Transverse colon (tissue), 3 donors: ENCODE measurements at regions not wholly inside any gene's neighbourhood (a gene's known extent, or its start where the extent isn't known, plus 50 kb on each side); places are given as distances from the start of the nearest gene placed in this dataset.

Experiments
- EP300 ChIP-seq: sonication (generic); formaldehyde crosslinking; IDR thresholded peaks from one replicate; pipeline ENCODE4 v1.6.1; 2017; ENCODE audit warnings: antibody characterized with exemption, low read depth
- TF ChIP-seq, protein P1 (sequence below), 5 experiments: fragments of 200-600 bp in 3 of 5; fragments of 450-650 bp in 2 of 5; sonication (generic) in 3 of 5; IDR thresholded peaks; 1 replicate in 2 of 5; 2 replicates in 3 of 5; pipeline ENCODE4 v1.5.1; 2016 to 2017; ENCODE audit warnings: antibody characterized with exemption in 5 of 5, inconsistent platforms in 3 of 5, mild to moderate bottlenecking in 2 of 5, moderate library complexity in 1 of 5

DNA sequence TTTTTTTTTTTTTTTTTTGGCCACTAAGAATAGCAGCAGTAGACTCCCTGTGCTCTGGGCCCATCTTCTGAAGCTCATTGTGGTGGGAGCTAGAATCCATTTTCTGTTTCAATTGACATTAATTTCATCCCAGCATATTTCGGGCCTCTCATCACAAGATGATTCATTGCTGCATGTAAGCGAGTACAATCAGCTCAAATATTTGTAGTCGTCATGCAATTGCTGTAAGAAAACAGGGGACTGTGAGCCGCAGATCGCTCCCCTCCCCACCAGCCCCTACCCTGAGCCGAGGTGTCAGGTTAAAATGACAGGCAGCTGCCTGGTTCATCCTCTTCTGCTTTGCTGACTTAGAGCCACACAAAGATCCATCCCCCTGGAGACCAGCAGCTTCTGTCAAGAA lies 358.8 kb upstream of the CDH5 start:
- TF ChIP-seq, protein P1, sequence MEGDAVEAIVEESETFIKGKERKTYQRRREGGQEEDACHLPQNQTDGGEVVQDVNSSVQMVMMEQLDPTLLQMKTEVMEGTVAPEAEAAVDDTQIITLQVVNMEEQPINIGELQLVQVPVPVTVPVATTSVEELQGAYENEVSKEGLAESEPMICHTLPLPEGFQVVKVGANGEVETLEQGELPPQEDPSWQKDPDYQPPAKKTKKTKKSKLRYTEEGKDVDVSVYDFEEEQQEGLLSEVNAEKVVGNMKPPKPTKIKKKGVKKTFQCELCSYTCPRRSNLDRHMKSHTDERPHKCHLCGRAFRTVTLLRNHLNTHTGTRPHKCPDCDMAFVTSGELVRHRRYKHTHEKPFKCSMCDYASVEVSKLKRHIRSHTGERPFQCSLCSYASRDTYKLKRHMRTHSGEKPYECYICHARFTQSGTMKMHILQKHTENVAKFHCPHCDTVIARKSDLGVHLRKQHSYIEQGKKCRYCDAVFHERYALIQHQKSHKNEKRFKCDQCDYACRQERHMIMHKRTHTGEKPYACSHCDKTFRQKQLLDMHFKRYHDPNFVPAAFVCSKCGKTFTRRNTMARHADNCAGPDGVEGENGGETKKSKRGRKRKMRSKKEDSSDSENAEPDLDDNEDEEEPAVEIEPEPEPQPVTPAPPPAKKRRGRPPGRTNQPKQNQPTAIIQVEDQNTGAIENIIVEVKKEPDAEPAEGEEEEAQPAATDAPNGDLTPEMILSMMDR (IDR thresholded peaks at IDR 0.05) = no peak
- no peak for TF ChIP-seq EP300
